ENCODE measurements at regions not wholly inside any gene's neighbourhood (a gene's known extent, or its start where the extent isn't known, plus 50 kb on each side); places are given as distances from the start of the nearest gene placed in this dataset.

DNA sequence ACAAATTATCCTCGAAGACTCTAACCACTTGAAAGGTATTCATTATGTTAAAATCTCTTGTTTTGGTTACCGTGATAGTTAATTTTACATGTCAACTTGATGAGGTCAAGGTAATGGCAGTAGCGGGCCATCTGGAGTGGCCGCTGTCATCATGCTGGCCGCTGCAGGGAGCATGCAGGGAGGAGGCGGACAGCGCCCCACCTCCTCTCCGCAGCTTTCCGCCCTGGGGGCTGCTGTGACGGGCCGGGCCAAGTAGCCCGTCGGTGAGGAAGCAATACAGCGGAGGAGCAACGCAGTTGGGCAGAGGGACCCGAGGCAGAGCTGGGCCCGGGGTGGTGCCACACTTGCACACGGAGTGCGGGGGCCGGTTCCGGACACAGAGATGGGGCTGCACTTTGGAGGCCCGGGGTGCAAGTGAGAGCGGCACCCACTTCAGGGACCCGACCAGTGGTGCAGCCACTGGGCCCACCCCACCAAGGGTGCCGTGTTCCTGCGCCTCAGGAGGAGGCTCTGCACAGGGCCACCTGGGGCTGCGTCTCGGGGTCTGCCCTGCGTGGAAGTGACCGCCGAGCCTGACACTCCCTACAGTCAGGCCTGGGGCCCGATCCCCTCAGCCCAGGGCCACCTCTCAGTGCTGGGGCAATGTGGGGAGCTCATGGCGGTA, 452.4 kb downstream of the LRATD1 start:
- in situ Hi-C loops (cut with HindIII; ENCODE audit: low pct_unique_long_range_greater_than_20kb, low sequenced_read_pairs): no loop called here
- DNase-seq (ENCODE audit: low read depth): no peak

DNA sequence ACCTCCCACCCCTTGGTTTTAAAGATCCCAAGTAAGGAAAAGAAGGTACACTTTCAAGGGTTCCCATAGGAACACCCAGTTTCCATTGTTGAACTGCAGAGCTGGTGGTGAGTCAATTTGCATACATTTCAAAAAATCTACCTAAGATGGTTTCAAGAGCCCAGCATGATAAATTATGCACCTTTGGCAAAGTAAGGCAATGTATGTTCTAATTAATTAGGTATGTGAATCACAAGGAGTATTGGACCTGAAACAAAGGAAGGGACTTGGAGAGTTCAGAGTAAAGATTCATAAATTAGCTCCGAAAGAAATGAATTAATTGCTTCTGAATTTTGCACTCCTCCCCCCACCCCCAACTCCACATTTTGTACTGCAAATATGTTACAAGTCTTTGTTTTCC, 459.7 kb downstream of the LRATD1 start:
- in situ Hi-C loops (cut with HindIII; ENCODE audit: low pct_unique_long_range_greater_than_20kb, low sequenced_read_pairs): no loop called here
- DNase-seq (ENCODE audit: low read depth): no peak

GRCh38 chr2:15092691-15093090, 460.2 kb downstream of the LRATD1 start:
- in situ Hi-C loops (cut with HindIII; ENCODE audit: low pct_unique_long_range_greater_than_20kb, low sequenced_read_pairs): no loop called here
- DNase-seq (ENCODE audit: low read depth): no peak

- no peak for DNase-seq (ENCODE audit: low read depth)
- in situ Hi-C loops (cut with HindIII; ENCODE audit: low pct_unique_long_range_greater_than_20kb, low sequenced_read_pairs): no loop called here
Observed at GRCh38 chr2:15094161-15094560, 461.6 kb downstream of the LRATD1 start.

DNA sequence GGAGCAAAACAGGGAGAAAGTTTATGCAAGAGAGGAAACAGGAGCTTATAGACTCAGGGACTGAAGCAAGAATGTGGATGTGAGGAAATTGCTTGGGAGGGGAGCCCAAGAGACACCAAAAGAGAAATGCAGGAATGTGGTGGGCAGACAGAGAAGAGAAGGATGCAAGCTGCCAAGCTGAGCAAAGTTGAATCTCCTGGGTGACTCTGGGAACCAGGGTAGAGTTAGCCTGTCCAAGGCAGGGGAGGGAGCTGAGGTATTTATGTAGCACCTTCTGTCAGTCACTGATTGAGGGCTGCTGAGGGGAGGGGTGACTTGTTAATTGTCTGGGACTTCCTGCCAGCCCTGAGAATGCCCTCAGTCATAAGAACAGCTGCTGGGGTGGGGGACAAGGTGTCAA, 464.3 kb downstream of the NBAS start:
- in situ Hi-C loops (cut with HindIII; ENCODE audit: low pct_unique_long_range_greater_than_20kb, low sequenced_read_pairs): no loop called here

DNA sequence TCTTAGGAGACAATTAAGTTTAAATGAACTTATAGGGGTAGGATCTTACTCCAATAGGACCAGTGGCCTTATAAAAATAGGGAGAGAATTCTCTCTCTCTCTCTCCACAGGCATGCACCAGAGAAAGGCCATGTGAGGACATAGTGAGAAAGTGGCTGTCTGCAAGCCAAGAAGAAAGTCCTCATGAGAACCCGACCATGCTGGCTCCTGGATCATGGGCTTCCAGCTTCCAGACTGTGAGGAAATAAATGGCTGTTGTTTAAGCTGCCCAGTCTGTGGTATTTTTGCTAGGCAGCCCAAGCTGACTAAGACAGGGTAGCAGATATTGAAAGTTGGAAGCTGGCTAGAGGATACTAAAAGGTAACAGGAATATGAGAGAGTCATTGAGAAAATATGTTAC, 454.0 kb downstream of the NBAS start:
- in situ Hi-C loops (cut with HindIII; ENCODE audit: low pct_unique_long_range_greater_than_20kb, low sequenced_read_pairs): no loop called here
- no peak for DNase-seq (ENCODE audit: low read depth)

More for the DNA sequence above, 464.3 kb downstream of the NBAS start:
- DNase-seq (ENCODE audit: low read depth): no peak

DNA sequence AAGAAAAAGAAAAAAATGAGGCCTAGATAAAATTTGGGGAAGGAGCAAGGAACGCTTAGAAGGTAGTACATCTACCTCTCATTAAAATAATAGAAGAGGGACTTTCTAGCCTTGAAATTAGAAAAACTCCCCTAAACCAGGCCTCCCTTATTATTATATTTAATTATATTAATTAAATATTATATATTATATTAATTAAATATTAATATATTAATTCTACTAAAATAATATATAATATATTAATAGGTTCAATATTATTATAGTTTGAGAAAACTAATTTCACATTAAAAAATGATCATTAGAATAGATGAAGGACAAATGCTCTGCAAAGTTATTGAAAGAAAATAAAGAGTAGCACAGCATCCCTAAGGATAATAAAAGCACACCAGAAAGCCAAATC, 449.4 kb downstream of the NBAS start:
- no peak for DNase-seq (ENCODE audit: low read depth)
- in situ Hi-C loops (cut with HindIII; ENCODE audit: low pct_unique_long_range_greater_than_20kb, low sequenced_read_pairs): no loop called here

DNA sequence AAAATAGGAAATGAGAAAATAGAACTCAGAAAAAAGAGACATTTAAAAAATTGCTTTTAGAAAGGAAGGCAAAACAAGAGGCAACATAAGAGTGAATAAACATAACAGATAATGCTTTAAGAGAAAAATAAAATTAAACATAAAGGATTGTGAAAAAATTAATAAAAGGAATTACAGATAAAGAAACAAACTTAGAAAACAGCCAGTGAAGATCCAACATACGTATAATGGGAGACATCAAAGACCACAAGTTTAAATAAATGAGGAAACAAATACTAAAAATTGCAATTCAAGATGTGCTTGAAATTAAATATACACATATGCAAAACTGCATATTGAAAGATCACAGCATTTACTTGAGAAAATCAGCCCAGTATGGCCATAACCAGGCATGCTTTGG, 448.9 kb downstream of the NBAS start:
- peak; percentile 12 for DNase-seq (ENCODE audit: low read depth)
- in situ Hi-C loops (cut with HindIII; ENCODE audit: low pct_unique_long_range_greater_than_20kb, low sequenced_read_pairs): no loop called here

DNA sequence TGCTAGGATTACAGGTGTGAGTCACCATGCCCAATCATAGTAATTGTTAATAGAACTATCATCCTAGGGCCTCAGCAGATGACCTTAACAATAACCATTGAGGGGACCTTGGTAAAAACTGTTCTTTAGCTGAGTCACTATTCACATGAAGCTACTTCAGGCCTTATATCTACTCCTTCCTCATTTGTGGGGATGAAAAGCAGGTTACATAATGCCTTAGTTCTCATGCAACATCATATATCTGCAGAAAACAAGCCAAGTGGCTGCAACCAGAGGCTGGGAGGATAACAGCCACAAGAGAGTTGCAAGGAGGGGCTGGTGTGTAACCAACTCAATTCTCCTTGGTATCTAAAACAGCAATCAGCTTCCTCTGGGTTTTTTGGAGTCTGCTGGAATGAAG, 445.4 kb downstream of the NBAS start:
- in situ Hi-C loops (cut with HindIII; ENCODE audit: low pct_unique_long_range_greater_than_20kb, low sequenced_read_pairs): no loop called here
- no peak for DNase-seq (ENCODE audit: low read depth)

DNA sequence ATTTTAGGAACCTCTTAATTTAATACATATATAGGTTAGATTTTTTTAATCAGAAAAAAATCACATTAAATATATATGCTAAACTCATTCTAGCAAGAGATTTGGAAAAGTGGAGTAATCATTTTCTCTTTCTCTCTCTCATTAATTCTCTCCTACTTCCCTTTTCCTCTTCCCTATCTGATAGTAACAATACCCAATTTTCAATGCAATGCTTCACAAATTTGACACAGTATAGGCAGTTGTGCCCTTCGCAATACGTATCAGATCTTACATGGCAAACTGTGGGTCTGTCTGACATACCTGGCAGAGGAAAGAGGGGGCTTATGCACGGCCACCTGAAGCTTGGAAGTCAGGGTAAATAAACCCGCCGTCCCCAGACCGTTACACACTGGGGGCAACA, 444.3 kb downstream of the NBAS start:
- in situ Hi-C loops (cut with HindIII; ENCODE audit: low pct_unique_long_range_greater_than_20kb, low sequenced_read_pairs): no loop called here
- no peak for DNase-seq (ENCODE audit: low read depth)
